K562 (cell line): ENCODE measurements at regions not wholly inside any gene's neighbourhood (a gene's known extent, or its start where the extent isn't known, plus 50 kb on each side); places are given as distances from the start of the nearest gene placed in this dataset.

Experiments
- ATAC-seq: fragments of 200-7000 bp; cut with Tn5 transposase; 3 replicates; pipeline ENCODE4 v1.9.1; 2020; ENCODE audit warnings: moderate library complexity
- BruUV-seq: library from RNA; stranded (reverse); fragments of 400-500 nt; replicated peaks from 2 replicates; lab custom pipeline; 2021; lab: Mats Ljungman, UMichigan
- CTCF ChIA-PET: fragments of 300-600 bp; formaldehyde crosslinking; extraction: SDS; loops from one replicate; lab custom pipeline; 2021; ENCODE audit warnings: low intra/inter-chr PET ratio; lab: Yijun Ruan, JAX
- POLR2A ChIA-PET: fragments of 300-600, 350-650 bp; sonication (Branson Sonifier 250); formaldehyde crosslinking; extraction: SDS; loops from one replicate; lab custom pipeline; 2021; ENCODE audit warnings: antibody characterized with exemption, inconsistent platforms; lab: Yijun Ruan, JAX
- DNase-seq, 4 experiments: peaks; one replicate each; pipeline versions ENCODE4 v3.0.0 to v3.0.0-alpha.2; 2011 to 2018; ENCODE audit warnings: low spot score in 3 of 4, mixed read lengths in 3 of 4; ENCODE audit errors: extremely low read depth in 1 of 4
- FAIRE-seq: peaks from 2 replicates; lab custom pipeline; 2011; peaks lifted over from hg19 to GRCh38; lab: Jason Lieb, UNC
- H2AFZ ChIP-seq: 2 replicates; pipeline ENCODE4 v1.6.0; 2011; ENCODE audit warnings: low read depth, low read length, control low read depth, inconsistent platforms
- H3K27ac ChIP-seq: fragments of 200-600 bp; 3 replicates; pipeline ENCODE4 v1.8.0; 2011; ENCODE audit warnings: low read depth, mild to moderate bottlenecking, control low read depth, inconsistent platforms, low read length, moderate library complexity, mixed read lengths; ENCODE audit errors: extremely low read depth
- H3K27me3 ChIP-seq, 2 experiments: fragments of 300-600 bp in 1 of 2; 2 replicates in 1 of 2; 3 replicates in 1 of 2; pipeline versions ENCODE4 v1.6.0 to v1.8.0; 2011; ENCODE audit warnings: inconsistent platforms in 2 of 2, low read length in 2 of 2, mild to moderate bottlenecking in 1 of 2, mixed read lengths in 1 of 2, moderate library complexity in 1 of 2; ENCODE audit not compliant: control insufficient read depth in 2 of 2, insufficient read depth in 2 of 2
- H3K36me3 ChIP-seq: fragments of 300-600 bp; 3 replicates; pipeline ENCODE4 v1.8.0; 2011; ENCODE audit warnings: mild to moderate bottlenecking, low read length, inconsistent platforms; ENCODE audit not compliant: control insufficient read depth, insufficient read depth
- H3K4me1 ChIP-seq, 2 experiments: fragments of 200-600 bp in 1 of 2; replicated peaks in 1 of 2; 2 replicates in 1 of 2; 3 replicates in 1 of 2; pipeline versions ENCODE4 v1.5.1 to v1.8.0; 2011; ENCODE audit warnings: inconsistent platforms in 2 of 2, low read length in 2 of 2, mild to moderate bottlenecking in 1 of 2, mixed read lengths in 1 of 2, moderate library complexity in 1 of 2; ENCODE audit not compliant: control insufficient read depth in 2 of 2, insufficient read depth in 2 of 2
- H3K4me2 ChIP-seq: 2 replicates; pipeline ENCODE4 v1.6.1; 2011; ENCODE audit warnings: low read length, control low read depth, inconsistent platforms, mixed read lengths; ENCODE audit not compliant: insufficient read depth
- H3K4me3 ChIP-seq: fragments of 200-600 bp; sonication (generic), shearing (Covaris generic); 2 replicates; pipeline ENCODE4 v1.5.1; 2016; ENCODE audit warnings: control low read depth, inconsistent platforms
- H3K79me2 ChIP-seq: fragments of 200-600 bp; 3 replicates; pipeline ENCODE4 v1.8.0; 2011; ENCODE audit warnings: low read length, inconsistent platforms; ENCODE audit not compliant: control insufficient read depth, insufficient read depth
- H3K9ac ChIP-seq, 2 experiments: 2 replicates each; pipeline versions ENCODE4 v1.6.0 to v1.6.1; 2011; ENCODE audit warnings: low read depth in 2 of 2, low read length in 2 of 2, control low read depth in 1 of 2, inconsistent platforms in 1 of 2, mild to moderate bottlenecking in 1 of 2, mixed read lengths in 1 of 2; ENCODE audit not compliant: insufficient read depth in 1 of 2
- H3K9me1 ChIP-seq: one replicate; pipeline ENCODE4 v1.6.0; 2011; ENCODE audit warnings: inconsistent platforms, mild to moderate bottlenecking, low read length, moderate library complexity; ENCODE audit not compliant: control insufficient read depth, insufficient read depth
- H3K9me3 ChIP-seq: replicated peaks from 2 replicates; pipeline ENCODE4 v1.5.1; 2011; ENCODE audit warnings: low read depth, low read length, inconsistent platforms; ENCODE audit not compliant: control insufficient read depth, insufficient read depth
- H4K20me1 ChIP-seq: replicated peaks from 2 replicates; pipeline ENCODE4 v1.6.1; 2011; ENCODE audit warnings: low read length, inconsistent platforms, mixed read lengths; ENCODE audit not compliant: control insufficient read depth, insufficient read depth
- ARID1B ChIP-seq: fragments of 450-650 bp; IDR thresholded peaks from 2 replicates; pipeline ENCODE4 v1.6.1; 2016; ENCODE audit warnings: antibody characterized with exemption, mild to moderate bottlenecking, inconsistent platforms
- ESRRA ChIP-seq: fragments of 450-650 bp; IDR thresholded peaks from 2 replicates; pipeline ENCODE4 v1.6.1; 2014; ENCODE audit warnings: low read depth, mild to moderate bottlenecking, moderate library complexity, borderline replicate concordance
- MAFF ChIP-seq: IDR thresholded peaks from 2 replicates; pipeline ENCODE4 v1.6.1; 2012; ENCODE audit warnings: low read length, improper control_type of control experiment
- NFIC ChIP-seq: fragments of 450-650 bp; IDR thresholded peaks from 2 replicates; pipeline ENCODE4 v1.6.1; 2017; ENCODE audit warnings: mild to moderate bottlenecking, inconsistent platforms
- RAD51 ChIP-seq: fragments of 450-650 bp; IDR thresholded peaks from 2 replicates; pipeline ENCODE4 v1.7.1; 2016; ENCODE audit warnings: low read depth, mild to moderate bottlenecking, borderline replicate concordance
- RFX7 ChIP-seq: fragments of 250-450 bp; sonication (Bioruptor Pico); IDR thresholded peaks from 2 replicates; pipeline ENCODE4 v1.5.1; 2021; ENCODE audit warnings: mild to moderate bottlenecking
- TEAD4 ChIP-seq, 2 experiments: sonication (generic) in 1 of 2; formaldehyde crosslinking in 1 of 2; IDR thresholded peaks; 2 replicates each; pipeline versions ENCODE4 v1.6.1 to v1.8.0; 2012 to 2022; ENCODE audit warnings: borderline replicate concordance in 1 of 2, inconsistent platforms in 1 of 2, low read length in 1 of 2, mild to moderate bottlenecking in 1 of 2, missing genetic modification reagents in 1 of 2
- ZNF699 ChIP-seq: fragments of 250-450 bp; sonication (Bioruptor Pico); IDR thresholded peaks from 2 replicates; pipeline ENCODE4 v1.8.0; 2021; ENCODE audit warnings: mild to moderate bottlenecking, moderate library complexity; ENCODE audit not compliant: insufficient replicate concordance
- WGBS: fragments of 100-300 bp; shearing (Covaris generic); methylation state at CpG from one replicate; pipeline ENCODE4 v1.1.6; 2016; ENCODE audit warnings: low coverage, mixed read lengths; ENCODE audit not compliant: insufficient coverage; ENCODE audit errors: missing lambda C conversion rate; 5-methylcytosine and 5-hydroxymethylcytosine counted together
- in situ Hi-C: fragments of 300-500 bp; cut with MboI; formaldehyde crosslinking; loops from 4 replicates; pipeline ENCODE4 v1.15.0; 2018; ENCODE audit warnings: inconsistent platforms, mixed read lengths
- intact Hi-C: fragments of 100-400 bp; cut with micrococcal nuclease; formaldehyde crosslinking; loops from 2 replicates; pipeline ENCODE4 v1.14.2; 2022
- TF ChIP-seq, protein P1 (sequence below): fragments of 450-650 bp; IDR thresholded peaks from 2 replicates; pipeline ENCODE4 v1.6.1; 2018; ENCODE audit not compliant: partially characterized antibody

DNA sequence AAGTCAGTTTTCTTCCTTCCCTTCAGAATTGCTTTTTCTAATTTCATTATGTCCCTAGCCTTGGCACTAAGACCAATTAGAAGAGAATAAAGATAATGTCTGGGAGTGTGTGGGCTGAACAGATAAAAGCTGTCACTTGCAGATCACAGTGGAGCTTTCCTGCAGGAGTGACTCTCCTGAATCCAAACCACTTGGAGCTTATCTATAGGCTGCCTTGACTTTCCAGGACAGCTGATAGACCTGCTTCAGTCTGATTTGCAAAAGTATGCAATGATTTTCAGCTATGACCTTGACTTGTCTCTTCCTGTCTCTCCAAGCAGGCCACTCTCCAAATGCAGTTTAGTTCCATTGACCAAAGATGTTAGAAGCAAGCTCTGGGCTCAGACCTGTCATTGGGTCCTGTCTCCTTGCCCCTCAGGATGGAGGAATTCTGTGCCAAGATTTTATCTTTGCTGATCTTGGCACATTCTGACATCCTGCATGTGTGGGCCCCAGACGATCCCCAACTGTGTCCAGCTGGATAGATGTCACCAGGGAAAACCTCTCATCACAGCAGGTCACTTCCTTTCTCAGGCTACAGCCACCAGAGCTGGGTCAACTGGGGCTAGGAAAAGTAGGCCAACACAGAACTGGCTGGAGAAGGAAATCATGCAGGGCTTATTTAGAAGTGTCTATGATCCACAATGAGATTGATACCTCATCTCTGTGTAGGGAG lies 120.9 kb upstream of the ZNF438 start (continued):
- TF ChIP-seq ESRRA (peak; percentile 87), TEAD4 (IDR thresholded peaks at IDR 0.05; ENCODE audit: low read length) (peak; percentile 58; the same call in 1 of the 2 replicates), TEAD4 (CRISPR knock-in tag; IDR thresholded peaks at IDR 0.05; ENCODE audit: borderline replicate concordance) (no peak), ARID1B (peak; percentile 47), RFX7 (no peak)

DNA sequence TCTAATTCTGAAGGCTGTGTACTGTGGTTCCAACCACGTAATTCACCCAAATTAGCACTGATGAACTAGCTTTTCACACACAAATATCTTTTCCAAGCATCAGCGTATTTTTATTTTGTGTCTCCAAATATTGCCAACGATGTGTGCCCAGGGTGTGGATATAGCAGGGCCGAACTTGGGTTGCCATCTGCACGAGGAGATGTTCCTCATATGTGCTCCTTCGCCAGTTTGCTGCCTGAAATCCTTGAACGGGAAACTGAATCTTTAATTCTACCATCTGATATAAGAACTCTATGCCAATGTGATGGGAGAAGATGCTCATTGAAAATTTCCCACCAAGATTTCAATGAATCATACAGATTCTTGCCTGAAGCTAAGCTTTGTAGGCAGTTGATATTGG lies 121.5 kb upstream of the ZNF438 start:
- DNase-seq (no peak), FAIRE-seq (no peak), ATAC-seq (no peak)
- intact Hi-C loops, result no loop called here
- Histone ChIP-seq H3K36me3 (no peaks in the 10 kb centered on the region), H3K9me1 (no peaks in the 10 kb centered on the region), H3K4me2 (no peak overlapping the region), H3K4me1 (peaks cover 0 to 4% of the 10 kb centered on the region in 2 experiments; a peak in 2 of 5 replicates), H4K20me1 (no peaks in the 10 kb centered on the region), H3K9ac (no peak overlapping the region), H3K4me3 (no peak overlapping the region), H3K27ac (no peak overlapping the region), H2AFZ (no peak overlapping the region), H3K27me3 (no peaks in the 10 kb centered on the region), H3K79me2 (no peaks in the 10 kb centered on the region), H3K9me3 (no peaks in the 10 kb centered on the region)
- CTCF ChIA-PET, result no interaction called here
- TF ChIP-seq MAFF (no peak), ZNF699 (CRISPR knock-in tag) (no peak), RAD51 (no peak), NFIC (no peak)
- TF ChIP-seq, protein P1, sequence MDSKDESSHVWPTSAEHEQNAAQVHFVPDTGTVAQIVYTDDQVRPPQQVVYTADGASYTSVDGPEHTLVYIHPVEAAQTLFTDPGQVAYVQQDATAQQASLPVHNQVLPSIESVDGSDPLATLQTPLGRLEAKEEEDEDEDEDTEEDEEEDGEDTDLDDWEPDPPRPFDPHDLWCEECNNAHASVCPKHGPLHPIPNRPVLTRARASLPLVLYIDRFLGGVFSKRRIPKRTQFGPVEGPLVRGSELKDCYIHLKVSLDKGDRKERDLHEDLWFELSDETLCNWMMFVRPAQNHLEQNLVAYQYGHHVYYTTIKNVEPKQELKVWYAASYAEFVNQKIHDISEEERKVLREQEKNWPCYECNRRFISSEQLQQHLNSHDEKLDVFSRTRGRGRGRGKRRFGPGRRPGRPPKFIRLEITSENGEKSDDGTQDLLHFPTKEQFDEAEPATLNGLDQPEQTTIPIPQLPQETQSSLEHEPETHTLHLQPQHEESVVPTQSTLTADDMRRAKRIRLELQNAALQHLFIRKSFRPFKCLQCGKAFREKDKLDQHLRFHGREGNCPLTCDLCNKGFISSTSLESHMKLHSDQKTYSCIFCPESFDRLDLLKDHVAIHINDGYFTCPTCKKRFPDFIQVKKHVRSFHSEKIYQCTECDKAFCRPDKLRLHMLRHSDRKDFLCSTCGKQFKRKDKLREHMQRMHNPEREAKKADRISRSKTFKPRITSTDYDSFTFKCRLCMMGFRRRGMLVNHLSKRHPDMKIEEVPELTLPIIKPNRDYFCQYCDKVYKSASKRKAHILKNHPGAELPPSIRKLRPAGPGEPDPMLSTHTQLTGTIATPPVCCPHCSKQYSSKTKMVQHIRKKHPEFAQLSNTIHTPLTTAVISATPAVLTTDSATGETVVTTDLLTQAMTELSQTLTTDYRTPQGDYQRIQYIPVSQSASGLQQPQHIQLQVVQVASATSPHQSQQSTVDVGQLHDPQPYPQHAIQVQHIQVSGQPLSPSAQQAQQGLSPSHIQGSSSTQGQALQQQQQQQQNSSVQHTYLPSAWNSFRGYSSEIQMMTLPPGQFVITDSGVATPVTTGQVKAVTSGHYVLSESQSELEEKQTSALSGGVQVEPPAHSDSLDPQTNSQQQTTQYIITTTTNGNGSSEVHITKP, result no peak
- WGBS, result 4% methylated on average over 7 of the region's 7 CpGs
- POLR2A ChIA-PET, result interaction anchor here (1.0 kb wide), 1 partner anchor 15 kb away, joined by 3 read pairs; no protein-coding TSS in a partner anchor
- BruUV-seq, result no TSS peak
- in situ Hi-C loops, result no loop called here
